ENCODE measurements at regions not wholly inside any gene's neighbourhood (a gene's known extent, or its start where the extent isn't known, plus 50 kb on each side); places are given as distances from the start of the nearest gene placed in this dataset.

GRCh38 chr10:29202386-29202940, 86.4 kb upstream of the LYZL1 start:
- Histone ChIP-seq H3K27me3 (peaks cover 0 to 20% (median 0%) of the 10 kb centered on the region in 3 donors), H3K9me3 (no peaks in the 10 kb centered on the region), H3K36me3 (no peaks in the 10 kb centered on the region), H3K4me3 (no peak overlapping the region), H3K27ac (no peak overlapping the region), H3K4me1 (no peaks in the 10 kb centered on the region)
- intact Hi-C loops (cut with DNase I; ENCODE audit: low total_unique reads): no loop called here
- WGBS, 5 donors: 67 to 80% (median 74%) methylated on average over 10 of the region's 10 CpGs
- DNase-seq: no peak
- no peak for TF ChIP-seq POLR2A (IDR thresholded peaks at IDR 0.05)
- no peak for TF ChIP-seq CTCF (IDR thresholded peaks at IDR 0.05)
- TF ChIP-seq EP300 (IDR thresholded peaks at IDR 0.05): no peak
- no peak for TF ChIP-seq POLR2AphosphoS5 (IDR thresholded peaks at IDR 0.05)

- peaks cover 0 to 21% (median 0%) of the 10 kb centered on the region in 3 donors for H3K27me3 ChIP-seq
- no peak overlapping the region for H3K27ac ChIP-seq
- no peaks in the 10 kb centered on the region for H3K36me3 ChIP-seq
- no peaks in the 10 kb centered on the region for H3K4me1 ChIP-seq
- intact Hi-C loops (cut with DNase I; ENCODE audit: low total_unique reads): no loop called here
- no peaks in the 10 kb centered on the region for H3K9me3 ChIP-seq
- H3K4me3 ChIP-seq: no peak overlapping the region
- no peak for TF ChIP-seq POLR2A (IDR thresholded peaks at IDR 0.05)
- TF ChIP-seq CTCF (IDR thresholded peaks at IDR 0.05): no peak
- no peak for TF ChIP-seq EP300 (IDR thresholded peaks at IDR 0.05)
- TF ChIP-seq POLR2AphosphoS5 (IDR thresholded peaks at IDR 0.05): no peak
- WGBS, 5 donors: 76 to 89% (median 81%) methylated on average over 3 of the region's 3 CpGs
- no peak for DNase-seq
Observed at GRCh38 chr10:29203432-29203831, 85.4 kb upstream of the LYZL1 start.

- Histone ChIP-seq H3K4me1 (no peaks in the 10 kb centered on the region), H3K4me3 (no peak overlapping the region), H3K27me3 (peaks cover 0 to 21% (median 0%) of the 10 kb centered on the region in 3 donors), H3K9me3 (peaks cover 0 to 2% (median under 1%) of the 10 kb centered on the region in 4 donors), H3K27ac (no peak overlapping the region), H3K36me3 (no peaks in the 10 kb centered on the region)
- WGBS, 5 donors: 74 to 80% (median 78%) methylated on average over 7 of the region's 7 CpGs
- TF ChIP-seq POLR2A (IDR thresholded peaks at IDR 0.05): no peak
- TF ChIP-seq CTCF (IDR thresholded peaks at IDR 0.05): no peak
- TF ChIP-seq POLR2AphosphoS5 (IDR thresholded peaks at IDR 0.05): no peak
- TF ChIP-seq EP300 (IDR thresholded peaks at IDR 0.05): no peak
- peak in 1 of 2 donors; percentile 40 for DNase-seq
- intact Hi-C loops (cut with DNase I; ENCODE audit: low total_unique reads): no loop called here
Observed at GRCh38 chr10:29204070-29204800, 84.6 kb upstream of the LYZL1 start.

GRCh38 chr10:29205787-29206186, 83.1 kb upstream of the LYZL1 start:
- 29 to 46% (median 32%) methylated on average over 5 of the region's 5 CpGs for WGBS, 5 donors
- H3K36me3 ChIP-seq: no peaks in the 10 kb centered on the region
- no peak for TF ChIP-seq POLR2A (IDR thresholded peaks at IDR 0.05)
- no peak for TF ChIP-seq POLR2AphosphoS5 (IDR thresholded peaks at IDR 0.05)
- TF ChIP-seq EP300 (IDR thresholded peaks at IDR 0.05): no peak
- no peak for TF ChIP-seq CTCF (IDR thresholded peaks at IDR 0.05)
- intact Hi-C loops (cut with DNase I; ENCODE audit: low total_unique reads): no loop called here
- H3K27ac ChIP-seq: no peak overlapping the region
- no peaks in the 10 kb centered on the region for H3K4me1 ChIP-seq
- no peak overlapping the region for H3K4me3 ChIP-seq
- DNase-seq: no peak
- peaks cover 0 to 21% (median 0%) of the 10 kb centered on the region in 3 donors for H3K27me3 ChIP-seq
- H3K9me3 ChIP-seq: peaks cover 0 to 18% (median 8%) of the 10 kb centered on the region in 4 donors

All from stomach (tissue), 8 donors.